PC-3 (cell line): ENCODE measurements at regions not wholly inside any gene's neighbourhood (a gene's known extent, or its start where the extent isn't known, plus 50 kb on each side); places are given as distances from the start of the nearest gene placed in this dataset.

Experiments used
- CTCF ChIP-seq: fragments of 300-600 bp; sonication (generic); conservative IDR thresholded peaks from 2 replicates; pipeline ENCODE4 v1.5.1; 2017; ENCODE audit warnings: antibody characterized with exemption, low read depth, mild to moderate bottlenecking, low read length
- EZH2 ChIP-seq: fragments of 300-600 bp; sonication (generic); IDR thresholded peaks from one replicate; pipeline ENCODE4 v1.6.1; 2017; ENCODE audit warnings: antibody characterized with exemption, mild to moderate bottlenecking, low read length; ENCODE audit not compliant: unreplicated experiment

DNA sequence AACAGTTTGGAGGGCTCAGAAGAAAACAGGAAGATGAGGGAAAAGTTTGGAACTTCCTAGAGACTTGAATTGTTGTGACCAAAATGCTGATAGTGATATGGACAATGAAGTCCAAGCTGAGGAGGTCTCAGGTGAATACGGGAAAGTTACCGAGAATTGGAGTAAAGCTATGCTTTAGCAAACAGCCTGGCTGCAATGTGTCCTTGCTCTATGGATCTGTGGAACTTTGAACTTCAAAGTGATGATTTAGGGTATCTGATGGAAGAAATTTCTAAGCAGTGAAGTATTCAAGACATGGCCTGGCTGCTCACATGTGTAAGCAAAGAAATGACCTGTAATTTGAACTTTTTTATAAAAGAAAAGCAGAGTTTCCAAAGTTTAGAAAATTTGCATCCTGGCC is 240.2 kb upstream of the KLF14 start:
- TF ChIP-seq CTCF: no peak
- no peak for TF ChIP-seq EZH2
